GM18498 (cell line): ENCODE measurements at regions not wholly inside any gene's neighbourhood (a gene's known extent, or its start where the extent isn't known, plus 50 kb on each side); places are given as distances from the start of the nearest gene placed in this dataset.
"Not testable (repeated sequence)": the region's sequence is repeated elsewhere in the genome, so short reads cannot be mapped to it uniquely, and the experiment has no call there.

Experiments
- ATAC-seq: cut with Tn5 transposase; IDR thresholded peaks from one replicate; pipeline ENCODE4 v1.9.1; 2021; ENCODE audit warnings: mild to moderate bottlenecking, moderate library complexity; ENCODE audit not compliant: unreplicated experiment

DNA sequence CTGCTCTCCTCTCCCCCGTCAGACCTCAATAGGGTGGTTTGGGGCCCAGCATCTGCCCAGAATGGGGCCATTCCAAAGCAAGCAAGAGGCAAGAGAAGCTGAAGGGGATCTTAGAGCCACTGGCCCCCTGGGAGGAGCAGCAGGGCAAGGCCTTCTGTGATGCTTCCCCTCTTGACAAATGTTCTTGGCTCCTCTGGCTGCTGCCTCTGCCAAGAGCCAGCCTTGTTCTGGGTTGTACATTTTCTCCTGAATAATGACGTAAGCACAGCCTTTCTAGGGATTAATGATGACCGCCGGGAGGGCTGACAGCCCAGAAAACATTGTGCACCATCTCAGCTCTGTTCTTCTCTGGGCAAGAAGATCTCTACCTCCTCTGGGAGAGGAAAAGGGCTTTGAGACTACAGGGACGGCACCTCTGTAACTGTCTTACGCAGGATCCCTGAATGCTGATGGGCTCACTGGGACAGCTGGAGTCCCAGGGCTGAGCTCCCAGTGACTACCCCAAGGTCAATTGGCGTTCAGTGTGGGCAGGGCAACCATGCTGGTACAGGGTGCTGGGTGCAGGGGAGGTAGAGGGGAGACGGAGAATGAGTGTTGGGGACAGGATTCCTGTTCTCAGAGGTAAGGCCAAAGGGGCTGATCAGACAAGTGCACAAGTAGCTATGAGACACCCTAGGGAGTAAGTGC, 253.3 kb downstream of the FAM43A start:
- no peak for ATAC-seq

DNA sequence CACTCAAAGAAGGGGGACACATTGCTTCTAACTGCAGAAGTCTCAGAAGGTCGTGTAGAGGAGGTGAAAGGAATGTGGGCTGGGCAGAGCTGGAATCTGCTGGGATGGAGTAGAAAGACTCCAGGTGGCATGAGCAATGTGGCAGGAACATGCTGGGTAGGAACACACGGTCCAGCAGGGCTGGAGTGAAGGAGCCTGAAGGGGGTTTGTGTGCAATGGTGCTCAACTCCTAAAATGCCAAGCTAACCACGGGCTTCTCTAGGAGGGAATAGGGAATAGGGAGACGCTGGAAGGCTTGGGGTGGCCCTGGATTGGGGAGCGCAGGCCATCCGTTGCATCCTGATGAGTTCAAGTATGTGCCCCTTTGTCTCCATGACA, 253.8 kb downstream of the FAM43A start:
- no peak for ATAC-seq

DNA sequence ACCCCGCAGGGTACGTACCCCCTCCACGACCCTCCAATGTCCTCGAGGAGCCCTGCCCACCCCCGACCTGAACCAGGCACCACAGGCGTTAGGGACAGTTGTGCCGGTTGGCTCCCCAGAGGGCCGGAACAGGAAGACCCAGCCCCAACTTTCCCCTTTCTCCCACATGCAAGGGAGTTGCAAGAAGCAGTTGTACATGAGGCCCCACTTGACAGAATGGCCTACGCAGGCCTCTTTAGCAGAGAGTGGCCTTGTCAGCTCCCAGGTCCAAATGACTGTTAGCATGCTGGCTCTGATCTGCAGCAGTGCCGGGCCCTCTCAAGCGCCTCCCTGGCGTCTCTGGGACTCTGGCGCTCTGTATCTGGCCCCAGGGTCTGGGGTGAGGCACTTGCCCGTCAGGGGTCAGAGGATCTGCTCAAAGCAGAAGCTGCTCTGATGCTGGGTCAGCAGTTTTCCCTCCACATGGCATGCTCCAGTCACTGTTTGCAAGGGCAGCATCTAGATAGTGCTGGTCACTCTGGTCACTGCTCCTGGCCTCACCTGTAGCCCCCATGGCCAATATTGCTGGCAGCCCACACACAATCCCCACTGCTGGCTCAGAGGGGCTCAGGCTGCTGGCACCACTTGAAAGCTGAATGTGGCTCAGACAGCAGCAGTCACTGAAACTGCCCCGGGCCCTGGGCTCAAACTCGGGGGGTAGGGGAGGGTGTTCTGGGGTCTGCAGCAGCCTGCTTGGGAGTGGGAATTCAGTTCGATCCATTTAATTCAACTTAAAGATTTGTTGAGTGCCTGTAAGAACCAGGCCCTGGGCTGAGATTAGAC, 254.5 kb downstream of the FAM43A start:
- no peak for ATAC-seq

DNA sequence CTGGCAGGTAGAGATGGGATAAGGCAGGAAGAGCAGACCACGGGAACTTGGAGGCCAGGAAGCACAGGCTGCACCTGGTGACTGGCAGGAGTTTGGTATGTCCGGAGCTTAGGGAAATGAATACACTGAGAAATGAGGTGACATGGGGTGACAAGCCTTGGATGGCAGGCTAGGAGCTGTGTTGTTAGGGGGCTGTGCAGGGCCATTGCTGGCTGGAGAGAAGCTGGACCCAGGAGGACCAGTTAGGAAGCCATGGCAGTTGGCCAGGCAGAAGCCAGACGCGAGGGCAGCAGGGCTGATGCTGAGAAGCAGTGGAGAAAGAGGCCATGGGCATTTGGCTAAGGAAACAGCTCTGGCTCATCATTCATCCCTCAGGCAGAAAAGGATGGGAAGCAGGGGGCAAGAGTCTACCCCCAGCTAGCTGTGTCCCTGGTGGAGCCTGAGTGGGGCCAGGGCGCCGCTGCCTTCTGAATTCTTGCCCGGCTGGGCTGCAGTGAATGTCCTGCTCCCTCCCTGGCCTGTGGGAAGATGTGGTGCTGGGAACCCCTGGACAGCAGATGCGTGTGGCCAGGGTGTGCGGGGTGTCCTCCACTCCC, 255.8 kb downstream of the FAM43A start:
- no peak for ATAC-seq

DNA sequence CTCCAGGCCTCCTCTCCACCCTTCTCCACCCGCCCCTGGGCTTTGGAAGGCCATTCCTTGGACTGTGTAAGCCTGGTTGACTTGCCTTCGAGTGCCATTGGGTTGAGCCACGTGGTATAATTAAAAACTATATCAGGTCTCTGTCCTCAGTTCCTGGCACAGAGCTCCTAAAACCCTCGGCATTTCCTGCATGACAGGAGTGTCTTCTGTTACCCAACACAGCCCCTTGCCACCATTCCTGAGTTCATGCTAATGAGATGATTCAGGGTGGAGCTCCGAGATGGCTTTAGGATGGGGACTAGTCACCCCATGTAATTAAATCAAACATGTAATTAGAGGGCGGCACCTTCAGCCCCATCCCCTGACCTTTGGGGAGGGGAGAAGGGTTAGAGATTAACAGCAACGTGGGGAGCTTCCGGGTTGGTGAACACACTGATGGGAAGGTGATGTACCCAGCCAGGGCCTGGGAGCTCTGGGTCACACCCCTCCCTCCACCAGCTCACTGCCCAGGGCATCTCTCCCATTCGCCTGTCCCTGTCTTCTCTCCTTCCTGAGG, 256.4 kb downstream of the FAM43A start:
- no peak for ATAC-seq

DNA sequence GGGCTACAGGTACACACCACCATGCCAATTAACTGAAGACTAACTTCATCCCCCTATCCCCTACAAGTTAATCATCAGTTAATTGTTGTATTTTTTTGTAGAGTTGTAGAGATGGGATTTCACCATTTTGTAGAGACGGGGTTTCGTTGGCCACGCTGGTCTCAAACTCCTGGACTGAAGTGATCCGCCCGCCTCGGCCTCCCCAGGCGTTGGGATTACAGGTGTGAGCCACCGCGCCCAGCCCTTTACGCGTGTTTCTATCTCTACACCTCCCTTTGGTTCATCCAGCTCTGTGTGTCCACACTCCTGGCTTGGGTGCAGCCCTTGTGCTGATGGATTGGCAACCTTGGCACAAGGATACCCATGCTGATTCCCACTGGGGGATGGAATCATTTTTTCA, 258.8 kb downstream of the FAM43A start:
- ATAC-seq, result no peak

DNA sequence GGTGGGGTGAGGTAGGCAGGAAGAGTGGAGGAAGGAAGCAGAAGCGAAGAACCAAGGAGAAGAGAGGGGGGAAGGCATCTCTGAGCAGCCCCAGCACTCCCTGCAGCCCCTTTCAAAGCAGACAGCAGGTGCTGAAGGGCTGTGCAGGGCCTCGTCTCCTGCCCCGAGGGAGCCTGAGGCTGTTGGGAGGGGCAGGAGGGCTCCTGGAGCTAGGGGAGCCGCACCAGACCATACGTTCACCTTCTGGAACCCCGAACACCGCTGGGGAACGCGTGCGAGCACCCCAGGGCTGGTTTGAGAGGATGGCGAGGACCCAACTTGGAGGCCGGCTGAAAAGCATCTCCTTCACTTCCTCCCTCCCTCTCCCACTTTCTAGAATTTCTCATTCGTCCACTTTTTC, 259.8 kb downstream of the FAM43A start:
- no peak for ATAC-seq

DNA sequence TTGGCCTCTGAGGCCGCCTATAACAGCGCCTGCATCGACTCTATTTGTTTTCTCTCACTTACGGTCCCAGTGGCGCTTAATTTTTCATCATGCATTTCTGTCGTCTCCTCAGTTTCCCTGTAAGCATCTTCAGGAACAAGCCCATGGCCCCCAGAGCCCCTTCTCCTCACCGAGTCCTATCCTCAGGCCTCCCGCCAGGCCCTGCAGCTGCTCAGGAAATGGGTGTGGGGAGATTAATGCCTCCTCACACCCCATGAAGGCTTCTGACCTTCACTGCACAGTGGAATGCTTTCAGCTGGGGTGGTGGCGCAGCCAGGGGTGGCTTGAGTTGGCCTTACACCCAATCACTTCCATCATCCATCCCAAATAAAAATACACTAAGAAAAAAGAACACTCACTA, 260.4 kb downstream of the FAM43A start:
- no peak for ATAC-seq

DNA sequence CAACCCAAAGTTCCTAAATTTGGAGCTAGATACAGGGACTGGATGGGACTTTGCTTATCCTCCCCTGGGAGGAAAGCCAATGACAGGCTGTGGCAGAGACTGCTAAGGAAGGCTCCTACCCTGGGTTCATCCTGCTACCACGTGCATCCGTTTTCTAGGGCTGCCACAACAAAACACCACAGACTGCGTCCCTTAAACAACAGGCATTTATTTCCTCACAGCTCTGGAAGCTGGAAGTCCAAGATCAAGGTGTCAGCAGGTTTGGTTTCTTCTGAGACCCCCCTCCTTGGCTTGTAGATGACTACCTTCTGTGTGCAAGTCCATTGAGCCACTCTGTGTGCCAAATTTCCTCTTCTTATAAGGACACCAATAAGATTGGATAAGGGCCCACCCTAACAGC, 263.9 kb downstream of the FAM43A start:
- no peak for ATAC-seq

DNA sequence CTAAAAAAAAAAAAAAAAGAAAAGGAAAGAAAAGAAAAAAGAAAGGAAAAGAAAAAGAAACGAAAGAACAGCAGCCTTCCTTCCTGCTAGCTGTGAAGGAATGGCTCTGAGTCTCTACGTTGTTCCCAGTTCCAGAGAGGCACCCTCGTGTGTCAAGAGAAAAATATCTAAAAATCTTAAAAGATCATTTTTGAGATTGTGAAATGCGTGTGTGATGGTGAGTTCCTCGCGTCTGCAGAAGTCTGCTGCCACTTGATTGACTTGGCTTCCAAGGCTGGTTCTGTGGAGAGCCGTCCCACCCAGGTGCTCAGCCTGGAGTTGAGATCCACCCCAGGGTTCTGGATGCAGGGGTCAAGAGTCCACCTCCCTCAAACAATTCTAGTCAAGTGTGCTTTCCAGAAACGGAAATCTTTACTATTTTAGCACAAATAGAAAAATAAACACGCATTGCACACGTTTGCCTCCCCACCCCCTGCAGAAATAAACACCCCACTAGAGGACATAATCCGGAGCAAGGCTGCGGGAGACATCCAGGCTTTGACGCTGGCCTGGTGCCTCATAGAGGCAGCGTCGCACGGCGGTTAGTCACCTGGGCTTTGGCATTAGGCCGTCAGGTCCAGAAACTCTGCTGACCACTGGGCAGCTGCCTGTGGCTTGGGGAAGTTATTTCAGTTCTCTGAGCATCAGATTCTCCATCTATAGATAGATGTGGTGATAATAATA, 265.4 kb downstream of the FAM43A start:
- no peak for ATAC-seq

DNA sequence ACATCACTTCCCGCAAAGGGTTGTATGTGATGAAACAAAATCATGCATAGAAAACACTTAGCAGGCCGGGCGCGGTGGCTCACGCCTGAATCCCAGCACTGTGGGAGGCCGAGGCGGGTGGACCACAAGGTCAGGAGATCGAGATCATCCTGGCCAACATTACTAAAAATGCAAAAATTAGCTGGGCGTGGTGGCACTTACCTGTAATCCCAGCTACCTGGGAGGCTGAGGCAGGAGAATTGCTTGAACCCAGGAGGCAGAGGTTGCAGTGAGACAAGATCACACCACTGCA, 265.9 kb downstream of the FAM43A start:
- ATAC-seq, result not testable (repeated sequence)

DNA sequence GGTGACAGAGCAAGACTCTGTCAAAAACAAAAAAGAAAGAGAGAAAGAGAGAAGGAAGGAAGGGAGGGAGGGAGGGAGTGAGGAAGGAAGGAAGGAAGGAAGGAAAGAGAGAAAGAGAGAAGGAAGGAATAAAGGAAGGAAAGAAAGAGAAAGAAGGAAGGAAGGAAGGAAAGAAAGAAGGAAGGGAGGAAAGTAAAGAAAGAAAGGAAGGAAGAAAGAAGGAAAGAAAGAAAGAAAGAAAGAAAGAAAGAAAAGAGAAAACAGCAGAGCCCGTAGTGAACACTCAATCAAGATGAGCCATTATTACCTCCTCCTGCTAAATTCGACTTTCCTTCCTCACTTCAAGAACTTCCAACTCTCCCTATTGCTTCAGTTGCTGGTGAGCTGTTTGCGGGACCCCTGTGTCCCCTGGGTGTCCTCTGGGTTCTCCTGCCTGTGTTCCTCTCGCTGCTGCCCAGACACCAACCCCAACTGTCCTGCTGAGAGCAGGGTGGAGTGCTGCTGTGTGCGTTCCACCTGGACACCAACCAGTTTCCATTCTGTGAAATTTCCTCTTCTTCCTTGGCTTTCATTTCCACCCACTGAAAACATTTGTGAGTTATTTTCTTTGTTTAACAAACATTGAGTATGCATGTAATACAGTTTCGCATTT, 266.4 kb downstream of the FAM43A start:
- no peak for ATAC-seq

DNA sequence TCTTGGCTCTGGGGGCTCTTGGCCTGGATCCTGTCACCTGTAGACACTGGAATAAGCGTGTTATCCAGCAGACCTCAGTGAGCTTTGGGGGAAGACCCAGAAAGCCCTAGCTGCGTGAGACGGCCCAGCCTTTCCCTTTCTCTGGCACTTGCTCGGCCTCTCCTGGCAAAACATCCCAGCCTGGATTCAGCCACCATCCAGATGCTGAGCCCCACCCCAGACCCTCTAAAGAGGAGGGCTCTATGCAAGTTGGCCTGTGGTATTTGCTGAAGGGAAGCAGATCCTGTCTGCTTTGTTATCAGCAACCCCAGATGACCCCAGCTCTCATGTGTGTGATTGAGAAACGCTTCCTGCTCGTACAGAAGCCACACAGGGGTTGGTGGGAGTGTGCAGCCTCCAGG, 267.2 kb downstream of the FAM43A start:
- no peak for ATAC-seq

DNA sequence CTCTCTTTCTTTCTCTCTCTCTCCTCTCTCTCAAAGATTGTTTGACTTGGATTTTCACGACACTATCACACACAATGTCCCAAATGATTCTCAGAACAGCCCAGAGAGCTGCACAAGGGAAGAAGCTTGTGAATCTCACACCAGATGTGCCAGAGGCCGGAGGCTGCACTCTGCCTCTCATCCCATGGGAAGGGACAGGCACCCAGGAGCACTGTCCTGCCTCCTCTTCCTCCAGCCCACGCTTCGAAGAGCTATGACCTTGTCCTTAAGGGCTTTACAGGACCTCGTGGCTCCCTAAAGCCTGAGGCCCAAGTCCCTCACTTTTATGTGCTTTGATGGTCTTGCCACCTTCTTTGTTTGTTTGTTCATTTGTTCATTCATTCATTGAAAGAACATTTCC, 267.6 kb downstream of the FAM43A start:
- ATAC-seq, result no peak

DNA sequence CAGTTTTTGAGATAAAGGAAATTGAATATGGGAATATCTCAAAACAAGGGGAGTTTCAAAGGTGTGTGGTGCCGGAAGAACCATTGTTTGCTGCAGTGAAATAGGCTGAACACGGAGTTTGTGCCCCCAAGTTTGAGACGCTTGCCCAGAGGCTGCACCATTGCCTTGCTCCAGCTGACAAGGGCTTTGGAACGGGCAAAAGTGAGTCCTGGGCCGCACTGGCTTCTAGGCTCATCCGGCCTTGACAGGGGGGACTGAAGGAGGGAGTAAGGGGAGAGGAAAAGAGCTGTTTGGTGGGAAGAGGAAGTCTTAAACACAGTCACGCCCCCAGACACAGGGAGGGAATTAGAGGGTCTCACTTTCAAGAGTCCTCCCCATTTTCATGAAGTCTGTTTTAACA, 269.9 kb downstream of the FAM43A start:
- ATAC-seq, result no peak

DNA sequence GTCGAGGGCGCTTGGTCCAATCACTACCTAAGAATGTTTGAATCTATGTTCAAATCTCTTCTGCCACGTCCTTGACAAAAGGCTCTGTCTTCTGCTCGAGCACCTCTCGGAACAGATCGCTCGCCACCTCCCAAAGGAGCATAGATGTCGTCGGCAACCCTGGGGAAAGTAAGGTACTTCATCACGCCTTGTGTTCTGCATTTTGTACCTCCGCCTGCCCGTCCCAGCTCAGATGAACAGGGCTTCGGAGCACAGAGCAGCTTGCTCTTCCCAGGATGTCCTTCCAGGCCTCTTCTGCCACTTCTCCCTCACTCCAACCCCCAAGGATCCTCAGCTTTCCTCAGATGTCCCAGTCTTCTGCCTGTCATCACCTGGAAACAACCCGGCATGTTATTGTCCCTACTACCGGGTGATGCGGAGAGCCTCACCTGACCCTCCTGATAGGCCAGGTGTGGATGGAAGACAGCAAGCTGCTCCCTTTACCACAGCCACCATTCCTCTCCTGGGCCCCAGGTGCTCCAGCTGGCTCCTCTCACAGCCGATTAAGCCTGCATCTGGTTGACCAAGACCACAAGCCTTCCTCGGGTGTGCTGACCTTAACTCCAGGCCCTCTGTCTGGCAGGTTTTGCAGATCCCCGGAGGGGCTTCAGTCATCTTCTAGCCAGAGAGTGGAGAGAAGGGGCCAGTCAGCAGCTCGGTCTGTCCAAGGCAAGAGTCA, 270.5 kb downstream of the FAM43A start:
- ATAC-seq, result no peak

DNA sequence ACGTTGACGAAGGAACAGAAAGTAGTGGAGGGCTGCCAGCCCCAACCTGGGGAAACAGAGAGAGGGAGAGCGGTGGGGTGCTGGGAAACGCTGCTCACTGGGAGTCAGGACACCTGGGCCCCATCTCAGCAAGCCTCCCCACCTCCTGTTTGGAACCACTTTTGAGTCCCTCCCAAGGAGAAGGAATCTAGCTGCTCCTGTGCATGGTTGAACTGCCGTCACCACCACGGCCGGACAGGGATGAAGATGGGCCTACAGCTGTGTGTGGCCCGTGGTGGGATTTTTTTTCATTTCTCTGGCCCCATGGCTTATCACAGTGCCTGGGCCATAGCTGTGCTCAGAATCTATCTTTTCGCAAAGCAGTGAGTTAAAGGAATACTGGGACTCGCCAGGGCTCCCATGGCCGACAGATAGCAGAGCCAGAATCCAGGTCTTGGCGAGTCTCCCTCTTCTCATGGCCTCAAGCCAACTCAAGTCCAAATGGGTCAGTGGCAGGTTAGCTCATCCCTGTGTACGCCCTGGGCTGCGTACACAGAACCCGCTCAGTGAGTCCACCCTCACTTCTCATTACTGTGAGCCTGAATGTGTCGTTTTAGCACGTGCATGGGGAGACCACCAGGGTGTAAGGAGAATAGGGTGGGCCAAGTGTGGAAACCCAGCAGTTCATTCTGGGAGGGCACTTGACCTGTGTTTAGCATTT, 271.2 kb downstream of the FAM43A start:
- no peak for ATAC-seq

DNA sequence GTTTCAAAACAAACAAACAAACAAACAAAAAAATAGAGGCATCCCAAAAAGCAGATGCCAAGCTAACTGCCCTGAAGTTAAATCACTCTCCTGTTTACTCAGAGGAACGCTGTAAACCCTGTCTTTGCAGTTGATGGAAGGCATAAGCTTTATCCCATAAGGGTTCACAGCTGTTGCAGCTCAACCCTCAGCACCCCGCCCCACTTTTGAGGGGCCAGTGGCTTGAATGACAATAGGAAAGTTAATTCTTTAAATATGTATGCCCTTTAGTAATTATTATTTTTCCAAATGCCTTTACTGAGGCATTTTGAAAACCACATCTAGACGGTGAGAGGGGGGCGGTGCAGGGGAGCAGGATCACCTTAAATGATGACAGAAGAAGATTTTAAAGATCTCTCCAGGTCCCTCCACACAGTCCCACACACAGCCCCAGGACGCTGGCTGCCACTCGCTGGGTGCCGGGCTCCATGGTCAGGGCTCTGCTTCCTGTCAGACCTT, 272.1 kb downstream of the FAM43A start:
- ATAC-seq, result no peak

DNA sequence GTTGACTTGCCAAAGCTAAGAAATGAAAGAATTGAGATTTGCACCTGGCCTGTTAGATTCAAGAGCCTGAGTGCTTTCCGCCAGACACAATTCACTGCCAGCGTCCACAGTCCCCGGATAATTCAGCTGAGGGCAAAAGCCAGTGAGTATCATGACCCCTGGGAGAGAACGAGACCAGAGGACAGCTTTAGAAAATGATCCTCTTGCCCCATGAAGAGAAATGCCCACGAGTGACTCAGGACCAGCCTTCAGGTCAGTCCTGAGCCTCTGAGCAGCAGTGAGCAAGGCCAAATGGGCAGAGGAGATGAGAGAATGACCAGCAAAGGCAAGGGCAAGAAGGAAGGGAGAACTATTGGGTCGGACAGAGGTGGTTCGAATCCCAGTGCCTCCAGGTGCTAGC, 273.5 kb downstream of the FAM43A start:
- ATAC-seq, result no peak

DNA sequence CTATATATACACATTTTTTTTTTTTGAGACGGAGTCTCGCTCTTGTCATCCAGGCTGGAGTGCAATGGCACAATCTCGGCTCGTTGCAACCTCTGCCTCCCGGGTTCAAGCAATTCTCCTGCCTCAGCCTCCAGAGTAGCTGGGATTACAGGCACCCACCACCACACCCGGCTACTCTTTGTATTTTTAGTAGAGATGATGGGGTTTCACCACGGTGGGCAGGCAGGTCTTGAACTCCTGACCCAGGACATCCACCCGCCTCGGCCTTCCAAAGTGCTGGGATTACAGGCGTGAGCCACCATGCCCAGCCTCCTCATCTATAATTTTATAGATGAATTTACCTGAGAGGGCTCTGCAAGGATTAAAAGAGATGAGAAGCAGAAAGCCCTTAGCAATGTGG, 274.0 kb downstream of the FAM43A start:
- ATAC-seq, result not testable (repeated sequence)
